ENCODE measurements at regions not wholly inside any gene's neighbourhood (a gene's known extent, or its start where the extent isn't known, plus 50 kb on each side); places are given as distances from the start of the nearest gene placed in this dataset.

DNA sequence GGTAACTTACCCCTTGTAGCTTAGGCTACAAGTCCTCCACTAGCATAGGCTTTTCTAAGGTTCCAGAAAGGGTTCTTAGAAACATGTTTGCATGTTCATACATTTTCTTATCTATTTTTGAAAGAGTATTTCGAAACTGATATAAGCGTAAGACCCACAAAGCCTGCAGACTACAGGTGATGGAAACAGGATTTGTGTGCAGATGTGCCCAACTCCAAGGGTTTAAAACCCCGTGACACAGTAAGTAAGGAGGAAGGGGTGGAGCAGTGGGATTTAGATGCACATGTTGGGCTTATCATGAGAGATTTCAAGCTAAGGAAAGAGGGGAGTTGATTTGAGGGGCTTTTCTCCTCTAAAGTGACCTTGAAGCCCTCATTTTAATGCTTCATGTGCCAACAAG lies 164.7 kb downstream of the LTN1 start:
- Mint-ChIP-seq H3K9me3 (ENCODE audit: unreplicated experiment) (no peaks in the 10 kb centered on the region), H3K36me3 (ENCODE audit: insufficient read depth, unreplicated experiment) (no peaks in the 10 kb centered on the region), H3K27me3 (ENCODE audit: insufficient read depth, unreplicated experiment) (no peaks in the 10 kb centered on the region), H3K27ac (ENCODE audit: unreplicated experiment) (no peak overlapping the region), H3K4me3 (ENCODE audit: unreplicated experiment) (no peak overlapping the region), H3K4me1 (ENCODE audit: low read depth, unreplicated experiment) (peaks cover 13% of the 10 kb centered on the region)
- H3K36me3 ChIP-seq (ENCODE audit: control insufficient read depth, insufficient read depth, low read length), result no peaks in the 10 kb centered on the region
- ChIA-PET CTCF (no interaction called here), POLR2A (no interaction called here)
- no peaks in the 10 kb centered on the region for H3K4me1 ChIP-seq
- DNase-seq, result no peak
- TF ChIP-seq, protein P1, sequence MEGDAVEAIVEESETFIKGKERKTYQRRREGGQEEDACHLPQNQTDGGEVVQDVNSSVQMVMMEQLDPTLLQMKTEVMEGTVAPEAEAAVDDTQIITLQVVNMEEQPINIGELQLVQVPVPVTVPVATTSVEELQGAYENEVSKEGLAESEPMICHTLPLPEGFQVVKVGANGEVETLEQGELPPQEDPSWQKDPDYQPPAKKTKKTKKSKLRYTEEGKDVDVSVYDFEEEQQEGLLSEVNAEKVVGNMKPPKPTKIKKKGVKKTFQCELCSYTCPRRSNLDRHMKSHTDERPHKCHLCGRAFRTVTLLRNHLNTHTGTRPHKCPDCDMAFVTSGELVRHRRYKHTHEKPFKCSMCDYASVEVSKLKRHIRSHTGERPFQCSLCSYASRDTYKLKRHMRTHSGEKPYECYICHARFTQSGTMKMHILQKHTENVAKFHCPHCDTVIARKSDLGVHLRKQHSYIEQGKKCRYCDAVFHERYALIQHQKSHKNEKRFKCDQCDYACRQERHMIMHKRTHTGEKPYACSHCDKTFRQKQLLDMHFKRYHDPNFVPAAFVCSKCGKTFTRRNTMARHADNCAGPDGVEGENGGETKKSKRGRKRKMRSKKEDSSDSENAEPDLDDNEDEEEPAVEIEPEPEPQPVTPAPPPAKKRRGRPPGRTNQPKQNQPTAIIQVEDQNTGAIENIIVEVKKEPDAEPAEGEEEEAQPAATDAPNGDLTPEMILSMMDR (IDR thresholded peaks at IDR 0.05; ENCODE audit: insufficient read depth in 1 of 2, low read depth in 1 of 2, low read length in 1 of 2, severe bottlenecking in 1 of 2, unreplicated experiment in 1 of 2), result no peak
- H3K9me3 ChIP-seq, result no peaks in the 10 kb centered on the region
- intact Hi-C loops (cut with micrococcal nuclease; ENCODE audit: unreplicated experiment), result loop anchor here (5.0 kb wide), 1 partner anchor 34 kb away; no protein-coding TSS in a partner anchor
- H3K27me3 ChIP-seq (replicated peaks; ENCODE audit: control insufficient read depth, insufficient read depth, low read length), result peaks cover 1% of the 10 kb centered on the region; the same call in 1 of the 2 replicates
- BruUV-seq (replicated peaks), result no TSS peak
- no peak overlapping the region for H3K4me3 ChIP-seq (ENCODE audit: low read depth, low read length)

DNA sequence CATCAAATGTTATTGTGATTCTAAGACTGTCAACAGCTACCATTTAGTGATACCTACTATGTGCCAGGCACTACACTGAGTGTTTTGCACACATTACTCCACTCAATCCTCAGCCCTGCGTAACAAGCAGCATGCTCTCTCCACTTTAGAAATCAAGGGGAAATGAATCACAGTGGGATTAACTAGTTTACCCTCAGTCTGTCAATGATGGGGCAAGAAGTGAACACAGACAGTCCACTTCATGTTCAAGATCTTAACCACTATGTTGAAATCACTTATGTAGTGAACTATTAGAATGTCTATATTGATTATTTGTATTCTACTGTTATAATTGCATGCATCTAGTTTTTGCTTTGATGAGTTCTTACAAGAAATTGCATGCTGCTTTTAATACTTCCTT lies 165.3 kb downstream of the LTN1 start:
- no TSS peak for BruUV-seq (replicated peaks)
- Histone ChIP-seq H3K9me3 (no peaks in the 10 kb centered on the region), H3K36me3 (ENCODE audit: control insufficient read depth, insufficient read depth, low read length) (no peaks in the 10 kb centered on the region), H3K4me1 (no peaks in the 10 kb centered on the region), H3K27me3 (replicated peaks; ENCODE audit: control insufficient read depth, insufficient read depth, low read length) (peaks cover 1% of the 10 kb centered on the region; the same call in 1 of the 2 replicates), H3K4me3 (ENCODE audit: low read depth, low read length) (no peak overlapping the region)
- H3K27me3 Mint-ChIP-seq (ENCODE audit: insufficient read depth, unreplicated experiment), result no peaks in the 10 kb centered on the region
- peaks cover 13% of the 10 kb centered on the region for H3K4me1 Mint-ChIP-seq (ENCODE audit: low read depth, unreplicated experiment)
- ChIA-PET CTCF (no interaction called here), POLR2A (no interaction called here)
- H3K27ac Mint-ChIP-seq (ENCODE audit: unreplicated experiment), result no peak overlapping the region
- H3K36me3 Mint-ChIP-seq (ENCODE audit: insufficient read depth, unreplicated experiment), result no peaks in the 10 kb centered on the region
- no peak for DNase-seq
- H3K4me3 Mint-ChIP-seq (ENCODE audit: unreplicated experiment), result no peak overlapping the region
- TF ChIP-seq, protein P1 (IDR thresholded peaks at IDR 0.05; ENCODE audit: insufficient read depth in 1 of 2, low read depth in 1 of 2, low read length in 1 of 2, severe bottlenecking in 1 of 2, unreplicated experiment in 1 of 2), result no peak
- intact Hi-C loops (cut with micrococcal nuclease; ENCODE audit: unreplicated experiment), result loop anchor here (5.0 kb wide), 1 partner anchor 35 kb away; no protein-coding TSS in a partner anchor
- no peaks in the 10 kb centered on the region for H3K9me3 Mint-ChIP-seq (ENCODE audit: unreplicated experiment)

DNA sequence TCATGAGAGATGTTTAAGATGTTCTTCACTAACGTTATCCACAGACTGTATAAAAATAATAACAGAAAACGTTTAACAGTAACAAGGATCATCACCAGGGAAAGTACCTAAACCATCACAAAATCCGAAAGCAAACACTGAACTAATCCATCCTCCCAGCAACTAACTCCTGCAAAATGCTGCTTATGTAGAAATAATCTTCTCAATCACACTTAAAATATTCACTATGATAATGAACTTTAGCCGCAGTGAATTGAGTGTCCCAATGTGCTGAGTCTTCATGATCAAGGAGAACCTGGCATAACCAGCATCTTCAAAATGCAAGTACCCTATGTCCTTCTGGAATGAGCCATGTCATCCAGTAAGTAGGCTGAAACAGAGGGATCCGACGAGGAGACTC lies 166.1 kb downstream of the LTN1 start:
- peaks cover 13% of the 10 kb centered on the region for H3K4me1 Mint-ChIP-seq (ENCODE audit: low read depth, unreplicated experiment)

More for the DNA sequence above, 166.1 kb downstream of the LTN1 start:
- Mint-ChIP-seq H3K9me3 (ENCODE audit: unreplicated experiment) (no peaks in the 10 kb centered on the region), H3K27ac (ENCODE audit: unreplicated experiment) (no peak overlapping the region), H3K36me3 (ENCODE audit: insufficient read depth, unreplicated experiment) (no peaks in the 10 kb centered on the region), H3K27me3 (ENCODE audit: insufficient read depth, unreplicated experiment) (no peaks in the 10 kb centered on the region), H3K4me3 (ENCODE audit: unreplicated experiment) (no peak overlapping the region)
- Histone ChIP-seq H3K4me3 (ENCODE audit: low read depth, low read length) (no peak overlapping the region), H3K36me3 (ENCODE audit: control insufficient read depth, insufficient read depth, low read length) (no peaks in the 10 kb centered on the region), H3K9me3 (no peaks in the 10 kb centered on the region), H3K27me3 (replicated peaks; ENCODE audit: control insufficient read depth, insufficient read depth, low read length) (peaks cover 1% of the 10 kb centered on the region; the same call in 1 of the 2 replicates), H3K4me1 (no peaks in the 10 kb centered on the region)
- intact Hi-C loops (cut with micrococcal nuclease; ENCODE audit: unreplicated experiment), result loop anchor here (5.0 kb wide), 1 partner anchor 36 kb away; no protein-coding TSS in a partner anchor
- BruUV-seq (replicated peaks), result no TSS peak
- CTCF ChIA-PET, result interaction anchor here (0.6 kb wide), 1 partner anchor 463 kb away, joined by 3 read pairs; no protein-coding TSS in a partner anchor
- TF ChIP-seq, protein P1 (IDR thresholded peaks at IDR 0.05; ENCODE audit: insufficient read depth in 1 of 2, low read depth in 1 of 2, low read length in 1 of 2, severe bottlenecking in 1 of 2, unreplicated experiment in 1 of 2), result no peak
- no peak for DNase-seq
- POLR2A ChIA-PET, result no interaction called here

All from Caco-2 (cell line).